ENCODE measurements at regions not wholly inside any gene's neighbourhood (a gene's known extent, or its start where the extent isn't known, plus 50 kb on each side); places are given as distances from the start of the nearest gene placed in this dataset.
"Not testable (repeated sequence)": the region's sequence is repeated elsewhere in the genome, so short reads cannot be mapped to it uniquely, and the experiment has no call there.

DNA sequence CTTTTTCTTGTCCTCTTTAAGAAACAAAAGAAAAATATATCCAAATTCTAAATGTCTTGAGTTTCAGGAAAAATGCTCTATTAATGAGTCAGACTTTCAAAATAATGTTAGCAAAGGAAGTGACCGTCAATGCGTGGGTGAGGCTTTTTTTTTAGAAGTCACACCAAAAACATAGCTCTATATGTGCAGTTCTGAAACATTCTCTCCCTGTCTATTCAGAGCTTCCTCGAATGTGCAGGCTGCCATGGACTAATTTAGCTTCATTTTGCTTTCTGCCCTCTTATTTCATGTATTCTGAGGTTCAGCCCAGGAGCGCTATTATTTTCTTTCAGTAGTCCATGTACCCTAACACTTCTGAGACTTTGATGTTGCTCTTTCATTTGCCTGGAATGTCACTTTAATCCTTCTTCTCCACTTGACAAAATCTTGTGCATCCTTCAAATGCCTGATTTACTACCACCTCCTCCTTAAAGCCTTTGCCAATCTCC lies 72.5 kb upstream of the RASA1 start:
- Histone ChIP-seq H3K9me3 (peaks cover 0 to 5% (median 0%) of the 10 kb centered on the region in 11 donors), H3K27ac (peak overlapping the region in 4 of 10 donors; percentile 15 to 54 (median 16)), H3K27me3 (no peaks in the 10 kb centered on the region), H3K36me3 (no peaks in the 10 kb centered on the region), H3K4me3 (no peak overlapping the region), H3K4me1 (peaks cover 0 to 14% (median 0%) of the 10 kb centered on the region in 9 donors)
- WGBS, 2 donors: 40 to 54% methylated on average over 4 of the region's 4 CpGs
- DNase-seq (no peak), ATAC-seq (peak in 2 of 8 donors; percentile 53 to 67)
- intact Hi-C loops (cut with DNase I): no loop called here
- TF ChIP-seq, protein P1, sequence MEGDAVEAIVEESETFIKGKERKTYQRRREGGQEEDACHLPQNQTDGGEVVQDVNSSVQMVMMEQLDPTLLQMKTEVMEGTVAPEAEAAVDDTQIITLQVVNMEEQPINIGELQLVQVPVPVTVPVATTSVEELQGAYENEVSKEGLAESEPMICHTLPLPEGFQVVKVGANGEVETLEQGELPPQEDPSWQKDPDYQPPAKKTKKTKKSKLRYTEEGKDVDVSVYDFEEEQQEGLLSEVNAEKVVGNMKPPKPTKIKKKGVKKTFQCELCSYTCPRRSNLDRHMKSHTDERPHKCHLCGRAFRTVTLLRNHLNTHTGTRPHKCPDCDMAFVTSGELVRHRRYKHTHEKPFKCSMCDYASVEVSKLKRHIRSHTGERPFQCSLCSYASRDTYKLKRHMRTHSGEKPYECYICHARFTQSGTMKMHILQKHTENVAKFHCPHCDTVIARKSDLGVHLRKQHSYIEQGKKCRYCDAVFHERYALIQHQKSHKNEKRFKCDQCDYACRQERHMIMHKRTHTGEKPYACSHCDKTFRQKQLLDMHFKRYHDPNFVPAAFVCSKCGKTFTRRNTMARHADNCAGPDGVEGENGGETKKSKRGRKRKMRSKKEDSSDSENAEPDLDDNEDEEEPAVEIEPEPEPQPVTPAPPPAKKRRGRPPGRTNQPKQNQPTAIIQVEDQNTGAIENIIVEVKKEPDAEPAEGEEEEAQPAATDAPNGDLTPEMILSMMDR (IDR thresholded peaks at IDR 0.05): no peak

- Histone ChIP-seq H3K27me3 (no peaks in the 10 kb centered on the region), H3K9me3 (peaks cover 0 to 5% (median 0%) of the 10 kb centered on the region in 11 donors), H3K27ac (peak overlapping the region in 2 of 10 donors; percentile 17 to 54), H3K36me3 (no peaks in the 10 kb centered on the region), H3K4me3 (no peak overlapping the region), H3K4me1 (peaks cover 0 to 14% (median 0%) of the 10 kb centered on the region in 9 donors)
- intact Hi-C loops (cut with DNase I): no loop called here
- TF ChIP-seq, protein P1 (IDR thresholded peaks at IDR 0.05): no peak
- ATAC-seq (no peak), DNase-seq (no peak)
- WGBS, 2 donors: 55 to 62% methylated on average over 3 of the region's 3 CpGs
Measured at GRCh38 chr5:87195616-87196015, 72.1 kb upstream of the RASA1 start.

GRCh38 chr5:87198010-87198409 lies 69.7 kb upstream of the RASA1 start:
- DNase-seq (no peak), ATAC-seq (no peak)
- Histone ChIP-seq H3K27me3 (no peaks in the 10 kb centered on the region), H3K4me1 (peaks cover 0 to 14% (median 0%) of the 10 kb centered on the region in 9 donors), H3K4me3 (no peak overlapping the region), H3K36me3 (no peaks in the 10 kb centered on the region), H3K9me3 (peaks cover 0 to 8% (median 0%) of the 10 kb centered on the region in 11 donors), H3K27ac (no peak overlapping the region)
- TF ChIP-seq, protein P1 (IDR thresholded peaks at IDR 0.05): no peak
- intact Hi-C loops (cut with DNase I): no loop called here
- 95 to 98% methylated on average over 5 of the region's 5 CpGs for WGBS, 2 donors

- H3K27me3 ChIP-seq; H3K4me3 ChIP-seq; H3K27ac ChIP-seq; ATAC-seq; intact Hi-C loops (cut with DNase I); DNase-seq; H3K36me3 ChIP-seq: not testable (repeated sequence)
- peaks cover 0 to 14% (median 0%) of the 10 kb centered on the region in 9 donors for H3K4me1 ChIP-seq
- peaks cover 0 to 11% (median 0%) of the 10 kb centered on the region in 11 donors for H3K9me3 ChIP-seq
- 90 to 94% methylated on average over 1 of the region's 1 CpG for WGBS, 2 donors
Measured at GRCh38 chr5:87199246-87199645, 68.4 kb upstream of the RASA1 start.

- peaks cover 0 to 13% (median 0%) of the 10 kb centered on the region in 9 donors for H3K4me1 ChIP-seq
- WGBS, 2 donors: 85 to 91% methylated on average over 2 of the region's 2 CpGs
- H3K36me3 ChIP-seq; intact Hi-C loops (cut with DNase I); H3K4me3 ChIP-seq; H3K27ac ChIP-seq; H3K27me3 ChIP-seq; ATAC-seq; DNase-seq: not testable (repeated sequence)
- peaks cover 0 to 11% (median 0%) of the 10 kb centered on the region in 11 donors for H3K9me3 ChIP-seq
Measured at GRCh38 chr5:87199704-87200103, 68.0 kb upstream of the RASA1 start.

All from heart right ventricle (tissue), 16 donors.